ENCODE measurements at regions not wholly inside any gene's neighbourhood (a gene's known extent, or its start where the extent isn't known, plus 50 kb on each side); places are given as distances from the start of the nearest gene placed in this dataset.

DNA sequence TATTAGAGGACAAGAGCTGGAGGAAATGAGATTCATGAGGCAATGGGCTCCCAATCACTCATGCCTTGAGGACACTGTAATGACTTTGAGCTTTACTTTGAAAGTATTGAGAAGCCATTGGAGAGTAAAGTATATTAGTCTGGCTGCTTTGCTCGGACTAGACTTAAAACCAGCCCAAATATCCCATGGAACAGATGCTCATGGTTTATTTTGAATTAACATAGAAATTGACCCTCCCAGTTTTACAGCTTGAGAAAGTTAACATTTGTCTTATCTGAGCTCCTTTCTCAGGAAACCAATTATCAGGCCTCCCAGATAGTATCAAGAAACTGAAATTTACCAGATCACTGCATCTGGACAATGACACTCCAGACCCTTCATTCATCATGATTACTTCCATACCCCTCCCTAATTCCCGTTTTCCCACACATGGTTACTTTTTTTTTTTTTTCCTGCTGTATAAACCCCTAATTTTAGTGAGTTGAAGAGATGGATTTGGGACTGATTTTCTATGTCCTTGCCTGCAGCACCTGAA, 270.8 kb upstream of the SMIM30 start:
- Histone ChIP-seq H3K27ac (ENCODE audit: low read depth, low read length) (no peak overlapping the region), H3K27me3 (ENCODE audit: control insufficient read depth, insufficient read depth, low read length) (no peaks in the 10 kb centered on the region), H3K4me3 (ENCODE audit: low read depth, low read length) (no peak overlapping the region), H3K36me3 (ENCODE audit: control insufficient read depth, insufficient read depth, low read length) (no peaks in the 10 kb centered on the region), H3K9ac (ENCODE audit: low read length) (no peak overlapping the region), H3K4me1 (ENCODE audit: control insufficient read depth, insufficient read depth, low read length) (peaks cover 7% of the 10 kb centered on the region; the same call in 1 of the 2 replicates), H3K9me3 (ENCODE audit: control insufficient read depth, insufficient read depth, low read depth, low read length) (peaks cover 17% of the 10 kb centered on the region)

DNA sequence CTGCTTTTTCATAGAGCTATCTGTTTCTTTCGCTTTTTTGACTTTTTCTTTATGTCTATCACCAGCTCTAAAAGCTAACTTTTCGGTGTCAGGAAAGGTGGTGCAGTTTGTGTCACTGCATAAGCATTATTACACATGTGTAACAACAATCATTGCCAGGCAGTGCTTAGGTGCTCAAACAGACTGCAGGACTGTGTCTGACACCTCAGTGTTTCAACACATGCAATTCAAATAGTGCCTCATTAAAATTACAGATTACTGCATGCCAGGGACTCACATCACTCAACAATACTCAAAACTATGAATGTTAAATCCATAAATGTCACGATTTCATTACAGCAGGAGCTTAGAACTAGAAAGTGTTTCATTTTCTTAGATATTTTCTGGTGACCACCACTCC, 265.3 kb upstream of the SMIM30 start:
- Histone ChIP-seq H3K27me3 (ENCODE audit: control insufficient read depth, insufficient read depth, low read length) (peaks cover 14% of the 10 kb centered on the region; the same call in 1 of the 2 replicates), H3K27ac (ENCODE audit: low read depth, low read length) (no peak overlapping the region), H3K9ac (ENCODE audit: low read length) (no peak overlapping the region), H3K4me1 (ENCODE audit: control insufficient read depth, insufficient read depth, low read length) (no peaks in the 10 kb centered on the region), H3K9me3 (ENCODE audit: control insufficient read depth, insufficient read depth, low read depth, low read length) (no peaks in the 10 kb centered on the region), H3K4me3 (ENCODE audit: low read depth, low read length) (no peak overlapping the region), H3K36me3 (ENCODE audit: control insufficient read depth, insufficient read depth, low read length) (no peaks in the 10 kb centered on the region)

DNA sequence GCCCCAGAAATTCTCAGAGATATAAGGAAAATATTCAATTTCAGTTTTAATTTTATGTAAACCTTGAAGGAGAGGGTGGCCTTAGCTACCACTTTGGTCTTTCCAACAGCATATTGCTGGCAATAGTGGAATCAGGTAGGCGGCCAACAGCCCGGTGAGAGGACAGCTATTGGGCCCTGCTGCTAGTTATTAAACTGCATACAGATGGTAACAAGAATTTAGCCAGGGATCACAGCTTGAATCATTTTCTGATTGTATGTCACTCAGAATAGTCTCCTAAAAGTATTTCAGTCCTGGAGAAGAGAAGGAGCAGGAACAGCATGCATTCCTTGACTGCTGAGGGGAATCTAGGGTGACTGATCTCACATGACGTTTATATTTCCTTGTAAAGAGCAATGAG, 261.4 kb upstream of the SMIM30 start:
- Histone ChIP-seq H3K9me3 (ENCODE audit: control insufficient read depth, insufficient read depth, low read depth, low read length) (no peaks in the 10 kb centered on the region), H3K9ac (ENCODE audit: low read length) (no peak overlapping the region), H3K27ac (ENCODE audit: low read depth, low read length) (no peak overlapping the region), H3K36me3 (ENCODE audit: control insufficient read depth, insufficient read depth, low read length) (no peaks in the 10 kb centered on the region), H3K4me1 (ENCODE audit: control insufficient read depth, insufficient read depth, low read length) (no peaks in the 10 kb centered on the region), H3K4me3 (ENCODE audit: low read depth, low read length) (no peak overlapping the region), H3K27me3 (ENCODE audit: control insufficient read depth, insufficient read depth, low read length) (peaks cover 38% of the 10 kb centered on the region)

DNA sequence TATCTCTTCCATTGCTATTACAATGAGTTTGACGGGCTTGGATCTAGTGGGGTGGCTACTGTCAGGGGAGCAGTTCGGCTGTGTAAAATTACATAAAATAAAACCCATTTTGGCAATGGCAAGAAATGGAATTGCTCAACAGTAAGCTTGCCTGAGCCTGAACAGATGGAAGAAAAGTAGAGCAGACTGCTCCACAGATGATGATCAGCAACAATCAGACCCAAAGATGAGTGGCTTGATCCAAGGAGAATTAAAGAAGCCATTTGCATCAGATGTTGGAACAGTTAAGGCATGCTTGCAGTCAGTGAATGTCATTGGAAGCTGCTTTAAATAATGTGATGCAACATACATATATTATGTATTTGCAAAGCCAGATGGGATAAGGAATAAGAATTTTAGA, 256.6 kb upstream of the SMIM30 start:
- Histone ChIP-seq H3K36me3 (ENCODE audit: control insufficient read depth, insufficient read depth, low read length) (no peaks in the 10 kb centered on the region), H3K4me1 (ENCODE audit: control insufficient read depth, insufficient read depth, low read length) (no peaks in the 10 kb centered on the region), H3K27ac (ENCODE audit: low read depth, low read length) (no peak overlapping the region), H3K4me3 (ENCODE audit: low read depth, low read length) (no peak overlapping the region), H3K9me3 (ENCODE audit: control insufficient read depth, insufficient read depth, low read depth, low read length) (no peaks in the 10 kb centered on the region), H3K9ac (ENCODE audit: low read length) (no peak overlapping the region), H3K27me3 (ENCODE audit: control insufficient read depth, insufficient read depth, low read length) (peaks cover 78% of the 10 kb centered on the region)

DNA sequence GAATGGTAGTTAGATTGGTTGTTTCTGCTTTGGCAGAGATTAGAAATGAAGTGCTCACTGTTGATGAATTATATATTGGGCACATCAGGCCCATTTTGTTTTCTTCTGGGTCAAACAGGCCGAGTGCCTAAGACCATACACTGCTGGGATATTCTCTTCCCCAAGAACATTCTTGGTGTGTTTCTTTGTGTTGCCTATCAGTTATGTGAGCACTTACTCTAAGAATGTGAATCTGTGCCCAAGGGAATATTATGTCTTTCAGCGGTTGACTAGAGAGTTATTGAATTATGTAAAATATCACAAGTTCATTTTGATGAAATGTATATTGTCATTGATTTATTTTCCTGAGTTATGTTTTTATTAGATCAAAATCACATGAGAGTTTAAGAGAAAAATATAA, 255.5 kb upstream of the SMIM30 start:
- Histone ChIP-seq H3K27ac (ENCODE audit: low read depth, low read length) (no peak overlapping the region), H3K27me3 (ENCODE audit: control insufficient read depth, insufficient read depth, low read length) (peaks cover 81% of the 10 kb centered on the region), H3K4me1 (ENCODE audit: control insufficient read depth, insufficient read depth, low read length) (no peaks in the 10 kb centered on the region), H3K9me3 (ENCODE audit: control insufficient read depth, insufficient read depth, low read depth, low read length) (no peaks in the 10 kb centered on the region), H3K36me3 (ENCODE audit: control insufficient read depth, insufficient read depth, low read length) (no peaks in the 10 kb centered on the region), H3K4me3 (ENCODE audit: low read depth, low read length) (no peak overlapping the region), H3K9ac (ENCODE audit: low read length) (no peak overlapping the region)

DNA sequence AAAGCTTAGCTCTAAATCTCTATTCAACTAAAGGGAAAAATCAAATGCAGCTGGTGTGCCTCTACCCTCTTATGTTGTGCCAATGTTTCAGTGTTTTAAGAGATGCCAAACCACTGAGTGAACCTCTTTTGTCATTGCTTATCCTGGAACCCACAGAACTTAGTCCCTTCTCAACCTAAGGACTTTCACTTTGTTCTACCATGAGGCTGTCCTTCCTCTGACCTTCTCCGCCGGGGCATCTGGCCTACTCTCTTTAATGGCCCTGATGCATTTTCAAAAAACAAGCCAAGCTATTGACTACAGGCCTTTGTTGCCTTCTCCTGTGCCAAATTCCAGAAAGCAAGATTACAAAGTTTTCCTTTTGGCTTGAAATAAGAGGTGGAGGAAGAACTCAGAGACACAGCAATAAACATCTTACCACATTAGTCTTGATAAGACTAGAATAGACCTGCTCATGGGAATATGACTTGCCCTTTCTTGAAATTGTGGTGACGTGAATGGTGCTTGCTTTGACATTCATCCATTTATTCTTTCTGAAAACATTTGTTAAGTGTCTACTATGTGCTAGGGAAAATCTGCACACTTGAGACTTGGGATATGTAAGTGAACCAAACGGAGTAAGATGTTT, 253.2 kb upstream of the SMIM30 start:
- peaks cover 95% of the 10 kb centered on the region for H3K27me3 ChIP-seq (ENCODE audit: control insufficient read depth, insufficient read depth, low read length)
- no peak overlapping the region for H3K4me3 ChIP-seq (ENCODE audit: low read depth, low read length)
- no peak overlapping the region for H3K27ac ChIP-seq (ENCODE audit: low read depth, low read length)

DNA sequence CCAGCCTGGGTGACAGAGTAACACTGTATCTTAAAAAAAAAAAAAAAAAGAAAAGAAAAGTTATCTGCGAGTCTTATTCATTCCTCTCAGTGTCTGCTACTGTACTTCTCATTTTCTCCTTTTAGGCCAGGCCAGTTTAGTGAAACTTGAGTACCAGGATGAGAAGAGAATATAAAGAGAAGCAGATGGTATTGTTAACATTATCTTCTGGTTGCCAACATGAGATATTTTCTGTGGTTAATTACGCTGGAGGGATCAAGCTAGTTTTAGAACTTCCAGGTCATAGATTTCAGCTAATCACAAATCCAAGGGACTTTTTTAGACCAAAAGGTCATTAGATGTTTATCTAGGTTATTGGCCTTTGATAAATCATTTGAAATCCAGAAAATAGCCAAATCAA, 252.6 kb upstream of the SMIM30 start:
- H3K9ac ChIP-seq (ENCODE audit: low read length) = no peak overlapping the region
- H3K9me3 ChIP-seq (ENCODE audit: control insufficient read depth, insufficient read depth, low read depth, low read length) = no peaks in the 10 kb centered on the region
- H3K36me3 ChIP-seq (ENCODE audit: control insufficient read depth, insufficient read depth, low read length) = no peaks in the 10 kb centered on the region
- H3K4me1 ChIP-seq (ENCODE audit: control insufficient read depth, insufficient read depth, low read length) = peaks cover 3% of the 10 kb centered on the region; the same call in 1 of the 2 replicates
- no peak overlapping the region for H3K4me3 ChIP-seq (ENCODE audit: low read depth, low read length)
- no peak overlapping the region for H3K27ac ChIP-seq (ENCODE audit: low read depth, low read length)
- H3K27me3 ChIP-seq (ENCODE audit: control insufficient read depth, insufficient read depth, low read length) = peaks cover 98% of the 10 kb centered on the region

More for the DNA sequence above, 253.2 kb upstream of the SMIM30 start:
- no peaks in the 10 kb centered on the region for H3K36me3 ChIP-seq (ENCODE audit: control insufficient read depth, insufficient read depth, low read length)
- no peak overlapping the region for H3K9ac ChIP-seq (ENCODE audit: low read length)
- no peaks in the 10 kb centered on the region for H3K4me1 ChIP-seq (ENCODE audit: control insufficient read depth, insufficient read depth, low read length)
- H3K9me3 ChIP-seq (ENCODE audit: control insufficient read depth, insufficient read depth, low read depth, low read length) = no peaks in the 10 kb centered on the region

DNA sequence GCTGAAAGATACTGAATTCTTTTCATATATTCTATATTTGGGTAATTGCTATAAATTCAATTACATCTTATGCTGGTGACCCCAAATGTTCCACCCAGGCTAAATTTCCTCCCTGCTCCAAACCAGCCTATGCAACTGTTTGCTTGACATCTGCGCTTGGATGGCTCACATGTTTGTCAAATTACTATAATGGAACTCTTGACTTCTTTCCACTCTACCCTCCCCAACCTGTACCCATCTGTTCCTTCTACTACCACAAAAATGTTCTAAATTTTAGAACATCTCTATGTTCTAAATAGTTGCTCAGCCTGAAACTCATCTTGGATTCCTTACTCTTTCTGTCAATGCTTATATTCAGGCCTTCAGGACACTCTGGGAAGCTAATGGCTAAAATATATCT, 249.9 kb upstream of the SMIM30 start:
- Histone ChIP-seq H3K9me3 (ENCODE audit: control insufficient read depth, insufficient read depth, low read depth, low read length) (no peaks in the 10 kb centered on the region), H3K36me3 (ENCODE audit: control insufficient read depth, insufficient read depth, low read length) (no peaks in the 10 kb centered on the region), H3K27me3 (ENCODE audit: control insufficient read depth, insufficient read depth, low read length) (peaks cover 98% of the 10 kb centered on the region), H3K9ac (ENCODE audit: low read length) (no peak overlapping the region), H3K27ac (ENCODE audit: low read depth, low read length) (no peak overlapping the region), H3K4me3 (ENCODE audit: low read depth, low read length) (no peak overlapping the region), H3K4me1 (ENCODE audit: control insufficient read depth, insufficient read depth, low read length) (peaks cover 3% of the 10 kb centered on the region; the same call in 1 of the 2 replicates)

DNA sequence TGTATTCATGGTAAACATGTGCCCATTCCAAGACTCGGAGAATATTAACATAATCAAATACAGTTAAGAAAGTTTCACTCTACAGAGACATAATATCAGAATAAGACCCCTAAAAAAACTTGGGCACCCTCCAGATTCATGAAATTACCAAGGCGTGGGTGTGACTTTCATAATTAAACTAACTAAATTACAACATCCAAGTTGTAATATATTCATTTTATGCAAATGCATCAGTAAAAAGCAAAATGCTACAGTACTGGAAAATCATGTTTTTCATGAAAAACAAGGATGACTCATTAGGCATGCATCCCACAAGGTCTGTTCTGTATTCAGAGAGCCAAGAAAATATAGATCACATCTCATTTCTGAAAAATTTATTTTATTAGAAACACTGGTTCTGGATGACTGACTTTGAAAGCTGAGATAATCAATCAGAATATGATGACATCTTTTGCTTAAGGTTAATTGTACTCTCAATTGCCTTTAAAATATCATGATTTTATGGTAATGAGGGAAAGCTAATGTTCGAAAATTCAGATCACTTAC, 248.8 kb upstream of the SMIM30 start:
- peaks cover 3% of the 10 kb centered on the region; the same call in 1 of the 2 replicates for H3K4me1 ChIP-seq (ENCODE audit: control insufficient read depth, insufficient read depth, low read length)

DNA sequence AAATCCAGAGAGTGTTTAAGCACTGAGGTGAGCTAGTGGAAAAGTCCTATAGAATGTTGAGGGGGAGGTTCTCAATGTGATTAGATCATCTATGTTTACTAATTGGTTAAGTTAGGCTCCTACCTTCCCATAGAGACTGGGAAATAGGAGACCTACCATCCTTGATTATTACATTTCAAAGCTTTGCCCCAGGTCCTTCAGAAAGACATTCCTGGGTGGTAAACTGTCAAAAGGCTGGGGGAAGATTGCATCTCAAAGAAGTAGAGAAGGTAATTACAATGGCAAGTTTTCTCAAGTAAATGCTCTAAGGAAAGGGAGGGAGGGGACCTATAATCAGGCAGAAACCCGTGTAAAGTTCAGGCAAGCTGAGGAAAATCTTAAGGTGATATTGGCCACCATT, 247.8 kb upstream of the SMIM30 start:
- no peak overlapping the region for H3K27ac ChIP-seq (ENCODE audit: low read depth, low read length)
- no peaks in the 10 kb centered on the region for H3K9me3 ChIP-seq (ENCODE audit: control insufficient read depth, insufficient read depth, low read depth, low read length)
- H3K4me1 ChIP-seq (ENCODE audit: control insufficient read depth, insufficient read depth, low read length) = peaks cover 3% of the 10 kb centered on the region; the same call in 1 of the 2 replicates
- H3K27me3 ChIP-seq (ENCODE audit: control insufficient read depth, insufficient read depth, low read length) = peaks cover 99% of the 10 kb centered on the region
- no peak overlapping the region for H3K4me3 ChIP-seq (ENCODE audit: low read depth, low read length)
- H3K9ac ChIP-seq (ENCODE audit: low read length) = no peak overlapping the region
- no peaks in the 10 kb centered on the region for H3K36me3 ChIP-seq (ENCODE audit: control insufficient read depth, insufficient read depth, low read length)

More for the DNA sequence above, 248.8 kb upstream of the SMIM30 start:
- Histone ChIP-seq H3K27ac (ENCODE audit: low read depth, low read length) (no peak overlapping the region), H3K27me3 (ENCODE audit: control insufficient read depth, insufficient read depth, low read length) (peaks cover 99% of the 10 kb centered on the region), H3K4me3 (ENCODE audit: low read depth, low read length) (no peak overlapping the region), H3K36me3 (ENCODE audit: control insufficient read depth, insufficient read depth, low read length) (no peaks in the 10 kb centered on the region), H3K9ac (ENCODE audit: low read length) (no peak overlapping the region), H3K9me3 (ENCODE audit: control insufficient read depth, insufficient read depth, low read depth, low read length) (no peaks in the 10 kb centered on the region)

DNA sequence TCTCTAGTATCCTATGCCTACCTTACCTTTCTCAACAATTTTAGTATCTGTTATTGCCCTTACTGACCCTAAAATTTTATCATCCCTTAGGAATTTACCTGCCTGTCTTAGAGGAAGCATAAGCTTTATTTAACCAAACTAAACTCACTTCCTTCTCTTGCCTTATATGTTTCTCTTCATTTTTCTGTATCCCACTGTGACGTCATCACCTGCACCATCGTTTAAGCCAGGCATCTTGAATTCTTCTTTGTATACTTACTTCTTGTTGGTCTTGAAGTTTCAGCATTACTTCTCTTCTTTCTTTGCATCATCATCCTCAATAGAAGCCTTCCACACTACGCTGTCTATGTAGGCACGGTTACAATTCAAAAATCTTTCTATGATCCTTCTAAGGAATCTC, 231.0 kb upstream of the SMIM30 start:
- no peak overlapping the region for H3K27ac ChIP-seq (ENCODE audit: low read depth, low read length)
- H3K27me3 ChIP-seq (ENCODE audit: control insufficient read depth, insufficient read depth, low read length) = peaks cover 26% of the 10 kb centered on the region
- H3K4me3 ChIP-seq (ENCODE audit: low read depth, low read length) = no peak overlapping the region
- H3K36me3 ChIP-seq (ENCODE audit: control insufficient read depth, insufficient read depth, low read length) = no peaks in the 10 kb centered on the region
- no peaks in the 10 kb centered on the region for H3K9me3 ChIP-seq (ENCODE audit: control insufficient read depth, insufficient read depth, low read depth, low read length)
- no peaks in the 10 kb centered on the region for H3K4me1 ChIP-seq (ENCODE audit: control insufficient read depth, insufficient read depth, low read length)
- no peak overlapping the region for H3K9ac ChIP-seq (ENCODE audit: low read length)

All from HUES6 (cell line).